Loucy (cell line): ENCODE measurements at regions not wholly inside any gene's neighbourhood (a gene's known extent, or its start where the extent isn't known, plus 50 kb on each side); places are given as distances from the start of the nearest gene placed in this dataset.

Source experiments
- H2AFZ ChIP-seq: fragments of 200-600 bp; sonication (generic); 2 replicates; pipeline ENCODE4 v1.6.0; 2016; ENCODE audit warnings: antibody characterized with exemption, mild to moderate bottlenecking, low read length, moderate library complexity
- H3F3A ChIP-seq: fragments of 200-600 bp; 2 replicates; pipeline ENCODE4 v1.6.0; 2016; ENCODE audit warnings: antibody characterized with exemption, low read depth, mild to moderate bottlenecking
- H3K27me3 ChIP-seq: fragments of 200-600 bp; sonication (generic); 2 replicates; pipeline ENCODE4 v1.6.1; 2014; ENCODE audit warnings: low read length, mild to moderate bottlenecking; ENCODE audit not compliant: insufficient read depth, poor library complexity, severe bottlenecking
- H3K36me3 ChIP-seq: fragments of 200-600 bp; sonication (generic); 2 replicates; pipeline ENCODE4 v1.6.1; 2016; ENCODE audit warnings: low read length; ENCODE audit not compliant: insufficient read depth
- H3K4me1 ChIP-seq: fragments of 200-600 bp; sonication (generic); 2 replicates; pipeline ENCODE4 v1.5.1; 2014; ENCODE audit warnings: low read length, mild to moderate bottlenecking; ENCODE audit not compliant: insufficient read depth, poor library complexity, severe bottlenecking
- H3K4me2 ChIP-seq: fragments of 200-600 bp; sonication (generic); 2 replicates; pipeline ENCODE4 v1.6.0; 2014; ENCODE audit warnings: antibody characterized with exemption, low read length, low read depth, mild to moderate bottlenecking; ENCODE audit not compliant: poor library complexity, severe bottlenecking
- H3K4me3 ChIP-seq: fragments of 200-600 bp; sonication (generic); 2 replicates; pipeline ENCODE4 v1.5.1; 2014; ENCODE audit warnings: low read length, mild to moderate bottlenecking, mixed read lengths; ENCODE audit not compliant: poor library complexity, severe bottlenecking
- H3K79me2 ChIP-seq: fragments of 200-600 bp; sonication (generic); 2 replicates; pipeline ENCODE4 v1.6.1; 2014; ENCODE audit warnings: low read length; ENCODE audit not compliant: insufficient read depth
- H3K9ac ChIP-seq: fragments of 200-600 bp; sonication (generic); 2 replicates; pipeline ENCODE4 v1.6.0; 2014; ENCODE audit warnings: mild to moderate bottlenecking, low read depth, low read length, moderate library complexity; ENCODE audit not compliant: poor library complexity, severe bottlenecking
- H3K9me2 ChIP-seq: fragments of 200-600 bp; sonication (generic); replicated peaks from 2 replicates; pipeline ENCODE4 v1.6.1; 2016; ENCODE audit warnings: low read depth, low read length, mixed read lengths
- H3K9me3 ChIP-seq: fragments of 200-600 bp; sonication (generic); 2 replicates; pipeline ENCODE4 v1.6.1; 2014; ENCODE audit warnings: mild to moderate bottlenecking, antibody characterized with exemption, low read length, low read depth; ENCODE audit not compliant: insufficient read depth
- H4K20me1 ChIP-seq: fragments of 200-600 bp; sonication (generic); 2 replicates; pipeline ENCODE4 v1.6.0; 2014; ENCODE audit warnings: antibody characterized with exemption, low read length, mild to moderate bottlenecking; ENCODE audit not compliant: insufficient read depth, poor library complexity, severe bottlenecking
- CTCF ChIP-seq: fragments of 200-600 bp; sonication (generic); conservative IDR thresholded peaks from 2 replicates; pipeline ENCODE4 v1.5.1; 2014; ENCODE audit warnings: mild to moderate bottlenecking, antibody characterized with exemption, low read length
- EZH2phosphoT487 ChIP-seq: fragments of 200-600 bp; IDR thresholded peaks from 2 replicates; pipeline ENCODE4 v1.6.1; 2018; ENCODE audit warnings: antibody characterized with exemption, mild to moderate bottlenecking, moderate library complexity, borderline replicate concordance

GRCh38 chr7:80370587-80370986 lies 141.3 kb downstream of the GNAT3 start:
- H3K9me3 ChIP-seq = no peaks in the 10 kb centered on the region
- H3K27me3 ChIP-seq = no peaks in the 10 kb centered on the region
- H3K9me2 ChIP-seq = no peaks in the 10 kb centered on the region
- no peak overlapping the region for H3K4me2 ChIP-seq
- no peak overlapping the region for H3K9ac ChIP-seq
- no peak for TF ChIP-seq EZH2phosphoT487
- no peaks in the 10 kb centered on the region for H3K79me2 ChIP-seq
- no peaks in the 10 kb centered on the region for H3K4me1 ChIP-seq
- H3F3A ChIP-seq = no peaks in the 10 kb centered on the region
- H3K36me3 ChIP-seq = no peaks in the 10 kb centered on the region
- no peak overlapping the region for H3K4me3 ChIP-seq
- no peak overlapping the region for H2AFZ ChIP-seq
- H4K20me1 ChIP-seq = no peaks in the 10 kb centered on the region

GRCh38 chr7:80369321-80369720 lies 142.5 kb downstream of the GNAT3 start:
- Histone ChIP-seq H3K27me3 (no peaks in the 10 kb centered on the region), H3K4me3 (no peak overlapping the region), H3F3A (no peaks in the 10 kb centered on the region), H3K4me1 (no peaks in the 10 kb centered on the region), H2AFZ (no peak overlapping the region), H3K9ac (no peak overlapping the region), H3K9me2 (no peaks in the 10 kb centered on the region), H3K36me3 (no peaks in the 10 kb centered on the region), H3K79me2 (no peaks in the 10 kb centered on the region), H4K20me1 (no peaks in the 10 kb centered on the region), H3K4me2 (no peak overlapping the region), H3K9me3 (peaks cover 5% of the 10 kb centered on the region; the same call in 1 of the 2 replicates)
- TF ChIP-seq CTCF (no peak), EZH2phosphoT487 (no peak)

- Histone ChIP-seq H3K4me2 (no peak overlapping the region), H3K4me1 (no peaks in the 10 kb centered on the region), H4K20me1 (no peaks in the 10 kb centered on the region), H3K36me3 (no peaks in the 10 kb centered on the region), H3K27me3 (no peaks in the 10 kb centered on the region), H3K79me2 (no peaks in the 10 kb centered on the region), H3K4me3 (no peak overlapping the region), H3K9ac (no peak overlapping the region), H2AFZ (no peak overlapping the region), H3K9me3 (peaks cover 5% of the 10 kb centered on the region; the same call in 1 of the 2 replicates), H3F3A (no peaks in the 10 kb centered on the region), H3K9me2 (no peaks in the 10 kb centered on the region)
- no peak for TF ChIP-seq EZH2phosphoT487
- TF ChIP-seq CTCF = no peak
These were observed 149.2 kb downstream of the GNAT3 start for GRCh38 chr7:80362677-80363076.

- Histone ChIP-seq H3K4me3 (no peak overlapping the region), H3K79me2 (no peaks in the 10 kb centered on the region), H3K4me2 (no peak overlapping the region), H3K9me3 (peaks cover 5% of the 10 kb centered on the region; the same call in 1 of the 2 replicates), H3K27me3 (no peaks in the 10 kb centered on the region), H4K20me1 (no peaks in the 10 kb centered on the region), H2AFZ (no peak overlapping the region), H3K9ac (no peak overlapping the region), H3K4me1 (no peaks in the 10 kb centered on the region), H3F3A (no peaks in the 10 kb centered on the region), H3K9me2 (no peaks in the 10 kb centered on the region), H3K36me3 (no peaks in the 10 kb centered on the region)
- TF ChIP-seq CTCF = no peak
- no peak for TF ChIP-seq EZH2phosphoT487
These were observed 149.8 kb downstream of the GNAT3 start for GRCh38 chr7:80362010-80362618.
